ES-I3 (cell line): ENCODE measurements at regions not wholly inside any gene's neighbourhood (a gene's known extent, or its start where the extent isn't known, plus 50 kb on each side); places are given as distances from the start of the nearest gene placed in this dataset.
A peak's percentile ranks its signal among the peaks of the same experiment; 100 is the strongest.
"Not testable (repeated sequence)": the region's sequence is repeated elsewhere in the genome, so short reads cannot be mapped to it uniquely, and the experiment has no call there.

Source experiments
- H3K36me3 ChIP-seq: 2 replicates; pipeline ENCODE4 v1.6.1; 2013; ENCODE audit warnings: mild to moderate bottlenecking, low read length, control low read depth, moderate library complexity; ENCODE audit not compliant: insufficient read depth
- H3K4me1 ChIP-seq: 2 replicates; pipeline ENCODE4 v1.6.1; 2013; ENCODE audit warnings: mild to moderate bottlenecking, control low read depth, low read length; ENCODE audit not compliant: insufficient read depth
- H3K9ac ChIP-seq: 2 replicates; pipeline ENCODE4 v1.6.1; 2013; ENCODE audit warnings: low read depth, mild to moderate bottlenecking, low read length, moderate library complexity
- H3K9me3 ChIP-seq: 2 replicates; pipeline ENCODE4 v1.6.1; 2013; ENCODE audit warnings: mild to moderate bottlenecking, low read length, moderate library complexity; ENCODE audit not compliant: control insufficient read depth, insufficient read depth

GRCh38 chr18:1513519-1513918 lies 608.8 kb downstream of the ADCYAP1 start:
- Histone ChIP-seq H3K9ac (no peak overlapping the region), H3K36me3 (no peaks in the 10 kb centered on the region), H3K9me3 (no peaks in the 10 kb centered on the region), H3K4me1 (no peaks in the 10 kb centered on the region; the same call in 1 of the 2 replicates)

GRCh38 chr18:1521588-1522248 lies 617.0 kb downstream of the ADCYAP1 start:
- H3K9me3 ChIP-seq, H3K4me1 ChIP-seq, H3K36me3 ChIP-seq: not testable (repeated sequence)
- H3K9ac ChIP-seq = peak overlapping the region; percentile 42; the same call in 1 of the 2 replicates

GRCh38 chr18:1522249-1522615 lies 617.6 kb downstream of the ADCYAP1 start:
- Histone ChIP-seq H3K9ac (peak overlapping the region; percentile 42; the same call in 1 of the 2 replicates), H3K4me1 (no peaks in the 10 kb centered on the region), H3K9me3 (no peaks in the 10 kb centered on the region), H3K36me3 (no peaks in the 10 kb centered on the region)

- H3K4me1 ChIP-seq = no peaks in the 10 kb centered on the region
- no peaks in the 10 kb centered on the region for H3K36me3 ChIP-seq
- no peak overlapping the region for H3K9ac ChIP-seq
- H3K9me3 ChIP-seq = no peaks in the 10 kb centered on the region
Measured at GRCh38 chr18:1526991-1527390, 622.3 kb downstream of the ADCYAP1 start.

- H3K36me3 ChIP-seq = no peaks in the 10 kb centered on the region
- no peak overlapping the region for H3K9ac ChIP-seq
- H3K4me1 ChIP-seq = no peaks in the 10 kb centered on the region
- H3K9me3 ChIP-seq = no peaks in the 10 kb centered on the region
Measured at GRCh38 chr18:1527805-1528204, 623.1 kb downstream of the ADCYAP1 start.

- no peaks in the 10 kb centered on the region for H3K36me3 ChIP-seq
- no peak overlapping the region for H3K9ac ChIP-seq
- no peaks in the 10 kb centered on the region for H3K4me1 ChIP-seq
- H3K9me3 ChIP-seq = no peaks in the 10 kb centered on the region
Measured at GRCh38 chr18:1528447-1528846, 623.8 kb downstream of the ADCYAP1 start.

GRCh38 chr18:1528964-1529509 lies 624.4 kb downstream of the ADCYAP1 start:
- Histone ChIP-seq H3K9ac (no peak overlapping the region), H3K4me1 (no peaks in the 10 kb centered on the region), H3K9me3 (no peaks in the 10 kb centered on the region), H3K36me3 (no peaks in the 10 kb centered on the region)

GRCh38 chr18:1530650-1531049 lies 626.0 kb downstream of the ADCYAP1 start:
- no peaks in the 10 kb centered on the region for H3K9me3 ChIP-seq
- H3K36me3 ChIP-seq = no peaks in the 10 kb centered on the region
- no peaks in the 10 kb centered on the region for H3K4me1 ChIP-seq
- H3K9ac ChIP-seq = no peak overlapping the region

GRCh38 chr18:1539276-1539675 lies 634.6 kb downstream of the ADCYAP1 start:
- Histone ChIP-seq H3K9me3 (no peaks in the 10 kb centered on the region), H3K36me3 (no peaks in the 10 kb centered on the region), H3K4me1 (no peaks in the 10 kb centered on the region), H3K9ac (no peak overlapping the region)

- H3K36me3 ChIP-seq = no peaks in the 10 kb centered on the region
- no peak overlapping the region for H3K9ac ChIP-seq
- H3K9me3 ChIP-seq = no peaks in the 10 kb centered on the region
- no peaks in the 10 kb centered on the region for H3K4me1 ChIP-seq
Measured at GRCh38 chr18:1541478-1541877, 636.8 kb downstream of the ADCYAP1 start.

- no peaks in the 10 kb centered on the region for H3K36me3 ChIP-seq
Measured at GRCh38 chr18:1542230-1542774, 637.6 kb downstream of the ADCYAP1 start.

GRCh38 chr18:1544016-1544415 lies 639.3 kb downstream of the ADCYAP1 start:
- no peaks in the 10 kb centered on the region for H3K36me3 ChIP-seq
- H3K9ac ChIP-seq = no peak overlapping the region
- H3K4me1 ChIP-seq = no peaks in the 10 kb centered on the region
- H3K9me3 ChIP-seq = no peaks in the 10 kb centered on the region

More at GRCh38 chr18:1542230-1542774, 637.6 kb downstream of the ADCYAP1 start:
- Histone ChIP-seq H3K9ac (no peak overlapping the region), H3K9me3 (no peaks in the 10 kb centered on the region), H3K4me1 (no peaks in the 10 kb centered on the region)

GRCh38 chr18:1557711-1558110 lies 653.0 kb downstream of the ADCYAP1 start:
- not testable (repeated sequence) for H3K9me3 ChIP-seq, H3K9ac ChIP-seq, H3K36me3 ChIP-seq, H3K4me1 ChIP-seq

GRCh38 chr18:1559563-1559962 lies 654.9 kb downstream of the ADCYAP1 start:
- Histone ChIP-seq H3K9me3 (no peaks in the 10 kb centered on the region), H3K4me1 (no peaks in the 10 kb centered on the region), H3K9ac (no peak overlapping the region), H3K36me3 (no peaks in the 10 kb centered on the region)

- no peak overlapping the region for H3K9ac ChIP-seq
- H3K9me3 ChIP-seq = no peaks in the 10 kb centered on the region
- H3K36me3 ChIP-seq = no peaks in the 10 kb centered on the region
- no peaks in the 10 kb centered on the region for H3K4me1 ChIP-seq
Measured at GRCh38 chr18:1564793-1565192, 660.1 kb downstream of the ADCYAP1 start.
